Astrocyte (in vitro differentiated cells and primary cell): ENCODE measurements at regions not wholly inside any gene's neighbourhood (a gene's known extent, or its start where the extent isn't known, plus 50 kb on each side); places are given as distances from the start of the nearest gene placed in this dataset.

Source experiments
- CTCF ChIP-seq: IDR thresholded peaks from 2 replicates; pipeline ENCODE4 v1.5.1; 2011; ENCODE audit warnings: low read depth, mild to moderate bottlenecking, inconsistent platforms, low read length, moderate library complexity; ENCODE audit not compliant: insufficient read depth
- EZH2 ChIP-seq: IDR thresholded peaks from 2 replicates; pipeline ENCODE4 v1.6.1; 2012; ENCODE audit warnings: mild to moderate bottlenecking, low read length, inconsistent platforms; ENCODE audit not compliant: insufficient read depth

GRCh38 chr17:72360386-72360940 is 239.6 kb downstream of the SOX9 start:
- no peak for TF ChIP-seq CTCF
- TF ChIP-seq EZH2, result no peak
